ENCODE measurements at regions not wholly inside any gene's neighbourhood (a gene's known extent, or its start where the extent isn't known, plus 50 kb on each side); places are given as distances from the start of the nearest gene placed in this dataset.

DNA sequence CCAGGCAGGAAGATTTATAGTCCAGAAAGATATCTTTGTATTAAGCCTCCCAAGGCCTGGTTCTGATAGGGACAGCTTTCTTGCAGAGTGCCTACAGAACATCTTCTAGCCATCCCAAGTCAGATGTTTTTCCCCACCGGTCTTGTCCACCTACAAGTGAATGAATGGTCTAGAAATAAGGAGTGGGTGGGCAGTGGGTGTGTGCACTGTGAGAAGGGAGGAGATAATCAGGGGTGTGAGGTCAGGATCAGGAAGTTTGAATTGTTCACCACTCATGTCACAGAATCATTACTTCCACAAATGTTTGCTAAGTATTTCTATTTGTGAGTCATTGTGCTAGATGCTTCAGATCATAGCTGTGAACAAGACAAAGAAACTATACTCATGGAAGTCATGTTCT lies 332.6 kb downstream of the NKX6-1 start:
- TF ChIP-seq, protein P1, sequence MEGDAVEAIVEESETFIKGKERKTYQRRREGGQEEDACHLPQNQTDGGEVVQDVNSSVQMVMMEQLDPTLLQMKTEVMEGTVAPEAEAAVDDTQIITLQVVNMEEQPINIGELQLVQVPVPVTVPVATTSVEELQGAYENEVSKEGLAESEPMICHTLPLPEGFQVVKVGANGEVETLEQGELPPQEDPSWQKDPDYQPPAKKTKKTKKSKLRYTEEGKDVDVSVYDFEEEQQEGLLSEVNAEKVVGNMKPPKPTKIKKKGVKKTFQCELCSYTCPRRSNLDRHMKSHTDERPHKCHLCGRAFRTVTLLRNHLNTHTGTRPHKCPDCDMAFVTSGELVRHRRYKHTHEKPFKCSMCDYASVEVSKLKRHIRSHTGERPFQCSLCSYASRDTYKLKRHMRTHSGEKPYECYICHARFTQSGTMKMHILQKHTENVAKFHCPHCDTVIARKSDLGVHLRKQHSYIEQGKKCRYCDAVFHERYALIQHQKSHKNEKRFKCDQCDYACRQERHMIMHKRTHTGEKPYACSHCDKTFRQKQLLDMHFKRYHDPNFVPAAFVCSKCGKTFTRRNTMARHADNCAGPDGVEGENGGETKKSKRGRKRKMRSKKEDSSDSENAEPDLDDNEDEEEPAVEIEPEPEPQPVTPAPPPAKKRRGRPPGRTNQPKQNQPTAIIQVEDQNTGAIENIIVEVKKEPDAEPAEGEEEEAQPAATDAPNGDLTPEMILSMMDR (IDR thresholded peaks at IDR 0.05): no peak
- no peak for TF ChIP-seq POLR2A (IDR thresholded peaks at IDR 0.05)
